Ovary (tissue), 7 donors: ENCODE measurements at regions not wholly inside any gene's neighbourhood (a gene's known extent, or its start where the extent isn't known, plus 50 kb on each side); places are given as distances from the start of the nearest gene placed in this dataset.

ENCODE experiments used
- DNase-seq, 5 donors: peaks; one replicate each; pipeline ENCODE4 v3.0.0-alpha.2; 2019 to 2020
- H3K27ac ChIP-seq, 2 donors: fragments of 200-600 bp; one replicate each; pipeline versions ENCODE4 v1.5.1 to v1.8.0; 2019 to 2022
- H3K27me3 ChIP-seq: fragments of 200-600 bp; one replicate; pipeline ENCODE4 v1.8.0; 2022
- H3K36me3 ChIP-seq: fragments of 200-600 bp; sonication (generic); one replicate; pipeline ENCODE4 v1.5.1; 2019
- H3K4me1 ChIP-seq: one replicate; pipeline ENCODE4 v1.8.1; 2013; ENCODE audit warnings: mild to moderate bottlenecking, moderate library complexity; ENCODE audit not compliant: insufficient read depth
- H3K4me3 ChIP-seq: fragments of 200-600 bp; sonication (generic); one replicate; pipeline ENCODE4 v1.5.1; 2017
- H3K9me3 ChIP-seq, 2 donors: fragments of 200-600 bp in 1 of 2; sonication (generic) in 1 of 2; one replicate each; pipeline versions ENCODE4 v1.5.1 to v1.8.1; 2013 to 2019; ENCODE audit warnings: mild to moderate bottlenecking in 1 of 2, moderate library complexity in 1 of 2
- CTCF ChIP-seq, 3 donors: fragments of 450-650 bp in 2 of 3; fragments of 200-600 bp in 1 of 3; IDR thresholded peaks; one replicate each; pipeline versions ENCODE4 v1.5.1 to v1.8.0; 2016 to 2022; ENCODE audit warnings: antibody characterized with exemption in 3 of 3, mild to moderate bottlenecking in 1 of 3
- EP300 ChIP-seq: sonication (generic); formaldehyde crosslinking; IDR thresholded peaks from one replicate; pipeline ENCODE4 v1.6.1; 2017; ENCODE audit warnings: antibody characterized with exemption
- POLR2A ChIP-seq: fragments of 450-650 bp; IDR thresholded peaks from one replicate; pipeline ENCODE4 v1.6.1; 2017; ENCODE audit warnings: antibody characterized with exemption, mild to moderate bottlenecking, moderate library complexity
- WGBS, 3 donors: extraction: QIAGEN DNeasy Blood & Tissue Kit in 1 of 3; methylation state at CpG; one replicate each; pipeline versions ENCODE4 v1.1.5 to v1.1.7; 2013 to 2017; 5-methylcytosine and 5-hydroxymethylcytosine counted together
- intact Hi-C, 4 donors: fragments of 100-400 bp; cut with DNase I; formaldehyde crosslinking; loops; one replicate each; pipeline versions ENCODE4 v1.11.0 to v1.15.1; 2022 to 2023
- donor health status: DM: no; HTN: no; CAD: no; lungs with moderate emphysema.
- donor health status: DM: no; HTN: no; CAD: no.
- donor health status: Bipolar disorder and iron deficiency.
- donor health status: DM: no; HTN: no; CAD: no.
- donor health status: DM: yes; HTN: yes; CAD: no.

GRCh38 chr4:163865010-163865409 lies 370.5 kb downstream of the TMA16 start:
- H3K27ac ChIP-seq, result no peak overlapping the region
- H3K36me3 ChIP-seq, result no peaks in the 10 kb centered on the region
- H3K4me3 ChIP-seq, result no peak overlapping the region
- H3K27me3 ChIP-seq, result no peaks in the 10 kb centered on the region
- DNase-seq, result no peak
- H3K4me1 ChIP-seq, result no peaks in the 10 kb centered on the region
- intact Hi-C loops, result no loop called here
- no peaks in the 10 kb centered on the region for H3K9me3 ChIP-seq
- 54 to 61% (median 56%) methylated on average over 1 of the region's 1 CpG for whole genome bisulfite sequencing, 3 donors
- no peak for TF ChIP-seq POLR2A
- no peak for TF ChIP-seq EP300
- TF ChIP-seq CTCF (IDR thresholded peaks at IDR 0.05), result no peak

- intact Hi-C loops, result no loop called here
- no peaks in the 10 kb centered on the region for H3K4me1 ChIP-seq
- WGBS, 3 donors, result 69 to 81% (median 74%) methylated on average over 3 of the region's 3 CpGs
- no peaks in the 10 kb centered on the region for H3K27me3 ChIP-seq
- no peak for DNase-seq
- no peak overlapping the region for H3K4me3 ChIP-seq
- H3K9me3 ChIP-seq, result no peaks in the 10 kb centered on the region
- H3K27ac ChIP-seq, result no peak overlapping the region
- no peaks in the 10 kb centered on the region for H3K36me3 ChIP-seq
- TF ChIP-seq EP300 (no peak), POLR2A (no peak), CTCF (IDR thresholded peaks at IDR 0.05) (no peak)
Measured at GRCh38 chr4:163866728-163867315, 372.3 kb downstream of the TMA16 start.

- Histone ChIP-seq H3K4me1 (no peaks in the 10 kb centered on the region), H3K27me3 (no peaks in the 10 kb centered on the region), H3K27ac (no peak overlapping the region), H3K4me3 (no peak overlapping the region), H3K9me3 (no peaks in the 10 kb centered on the region), H3K36me3 (no peaks in the 10 kb centered on the region)
- 83 to 88% (median 85%) methylated on average over 2 of the region's 2 CpGs for WGBS, 3 donors
- intact Hi-C loops, result no loop called here
- no peak for DNase-seq
- no peak for TF ChIP-seq EP300
Measured at GRCh38 chr4:163868445-163868844, 374.0 kb downstream of the TMA16 start.

GRCh38 chr4:163871078-163871477 lies 376.6 kb downstream of the TMA16 start:
- 82 to 89% (median 87%) methylated on average over 1 of the region's 1 CpG for WGBS, 3 donors
- Histone ChIP-seq H3K4me1 (no peaks in the 10 kb centered on the region), H3K9me3 (no peaks in the 10 kb centered on the region), H3K27ac (no peak overlapping the region), H3K27me3 (no peaks in the 10 kb centered on the region), H3K36me3 (no peaks in the 10 kb centered on the region), H3K4me3 (no peak overlapping the region)
- DNase-seq, result no peak
- intact Hi-C loops, result no loop called here
- TF ChIP-seq EP300, result no peak
- TF ChIP-seq CTCF (IDR thresholded peaks at IDR 0.05), result no peak

GRCh38 chr4:163875327-163875726 lies 380.8 kb downstream of the TMA16 start:
- H3K9me3 ChIP-seq, result no peaks in the 10 kb centered on the region
- TF ChIP-seq EP300, result no peak
- TF ChIP-seq POLR2A, result no peak
- no peak for TF ChIP-seq CTCF (IDR thresholded peaks at IDR 0.05)
- intact Hi-C loops, result no loop called here
- 83 to 88% (median 86%) methylated on average over 4 of the region's 4 CpGs for WGBS, 3 donors
- H3K4me3 ChIP-seq, result no peak overlapping the region
- no peaks in the 10 kb centered on the region for H3K4me1 ChIP-seq
- DNase-seq, result no peak
- no peaks in the 10 kb centered on the region for H3K27me3 ChIP-seq
- H3K27ac ChIP-seq, result no peak overlapping the region
- no peaks in the 10 kb centered on the region for H3K36me3 ChIP-seq
